ENCODE measurements at regions not wholly inside any gene's neighbourhood (a gene's known extent, or its start where the extent isn't known, plus 50 kb on each side); places are given as distances from the start of the nearest gene placed in this dataset.

GRCh38 chr3:33994568-33994967, 196.1 kb downstream of the PDCD6IP start:
- Histone ChIP-seq H3K4me3 (ENCODE audit: low read length) (no peak overlapping the region), H3K4me2 (ENCODE audit: low read length) (no peak overlapping the region), H3K9me3 (ENCODE audit: low read length) (no peaks in the 10 kb centered on the region), H3K27me3 (ENCODE audit: insufficient read depth, low read depth, low read length) (no peaks in the 10 kb centered on the region), H2AFZ (ENCODE audit: low read depth, low read length) (no peak overlapping the region), H3K79me2 (replicated peaks; ENCODE audit: insufficient read depth, low read length) (no peaks in the 10 kb centered on the region), H3K9me2 (ENCODE audit: insufficient read depth, low read length) (no peaks in the 10 kb centered on the region), H3K9ac (ENCODE audit: low read length) (no peak overlapping the region), H3K36me3 (ENCODE audit: insufficient read depth, low read length) (no peaks in the 10 kb centered on the region), H3F3A (ENCODE audit: insufficient read depth, low read length, poor library complexity, severe bottlenecking) (no peaks in the 10 kb centered on the region), H4K20me1 (ENCODE audit: insufficient read depth) (no peaks in the 10 kb centered on the region), H3K27ac (ENCODE audit: low read length) (no peak overlapping the region)
- TF ChIP-seq TAF1 (IDR thresholded peaks at IDR 0.05; ENCODE audit: low read depth) (no peak), EP300 (conservative IDR thresholded peaks at IDR 0.05; ENCODE audit: poor library complexity, severe bottlenecking) (no peak), RAD21 (conservative IDR thresholded peaks at IDR 0.05) (no peak), SMC3 (conservative IDR thresholded peaks at IDR 0.05; ENCODE audit: poor library complexity) (no peak), POLR2AphosphoS5 (IDR thresholded peaks at IDR 0.05) (no peak), REST (IDR thresholded peaks at IDR 0.05; ENCODE audit: borderline replicate concordance) (no peak), CTCF (IDR thresholded peaks at IDR 0.05; ENCODE audit: poor library complexity, severe bottlenecking) (no peak), EZH2 (IDR thresholded peaks at IDR 0.05; ENCODE audit: borderline replicate concordance, insufficient read depth, low read length, poor library complexity, severe bottlenecking) (no peak), MXI1 (conservative IDR thresholded peaks at IDR 0.05; ENCODE audit: poor library complexity, severe bottlenecking) (no peak)

- Histone ChIP-seq H3K4me3 (ENCODE audit: low read length) (no peak overlapping the region), H3K9me2 (ENCODE audit: insufficient read depth, low read length) (no peaks in the 10 kb centered on the region), H3K9ac (ENCODE audit: low read length) (no peak overlapping the region), H3K9me3 (ENCODE audit: low read length) (no peaks in the 10 kb centered on the region), H3F3A (ENCODE audit: insufficient read depth, low read length, poor library complexity, severe bottlenecking) (no peaks in the 10 kb centered on the region), H3K36me3 (ENCODE audit: insufficient read depth, low read length) (no peaks in the 10 kb centered on the region), H3K27ac (ENCODE audit: low read length) (no peak overlapping the region), H4K20me1 (ENCODE audit: insufficient read depth) (no peaks in the 10 kb centered on the region), H3K4me2 (ENCODE audit: low read length) (no peak overlapping the region), H3K79me2 (replicated peaks; ENCODE audit: insufficient read depth, low read length) (no peaks in the 10 kb centered on the region), H3K27me3 (ENCODE audit: insufficient read depth, low read depth, low read length) (no peaks in the 10 kb centered on the region), H2AFZ (ENCODE audit: low read depth, low read length) (no peak overlapping the region)
- no peak for TF ChIP-seq RAD21 (conservative IDR thresholded peaks at IDR 0.05)
- no peak for TF ChIP-seq MXI1 (conservative IDR thresholded peaks at IDR 0.05; ENCODE audit: poor library complexity, severe bottlenecking)
- TF ChIP-seq EP300 (conservative IDR thresholded peaks at IDR 0.05; ENCODE audit: poor library complexity, severe bottlenecking): no peak
- TF ChIP-seq TAF1 (IDR thresholded peaks at IDR 0.05; ENCODE audit: low read depth): no peak
- no peak for TF ChIP-seq POLR2AphosphoS5 (IDR thresholded peaks at IDR 0.05)
- TF ChIP-seq CTCF (IDR thresholded peaks at IDR 0.05; ENCODE audit: poor library complexity, severe bottlenecking): no peak
- TF ChIP-seq REST (IDR thresholded peaks at IDR 0.05; ENCODE audit: borderline replicate concordance): no peak
- TF ChIP-seq SMC3 (conservative IDR thresholded peaks at IDR 0.05; ENCODE audit: poor library complexity): no peak
- TF ChIP-seq EZH2 (IDR thresholded peaks at IDR 0.05; ENCODE audit: borderline replicate concordance, insufficient read depth, low read length, poor library complexity, severe bottlenecking): no peak
Observed at GRCh38 chr3:34000301-34000700, 201.9 kb downstream of the PDCD6IP start.

All from neural cell (in vitro differentiated cells).